H1 (cell line): ENCODE measurements at regions not wholly inside any gene's neighbourhood (a gene's known extent, or its start where the extent isn't known, plus 50 kb on each side); places are given as distances from the start of the nearest gene placed in this dataset.

Source experiments
- CBX8 ChIP-seq: fragments of 300-800, 300-1000 bp; sonication (generic); IDR thresholded peaks from 2 replicates; pipeline ENCODE4 v1.7.1; 2016; ENCODE audit warnings: low read depth, low read length, borderline replicate concordance
- EGR1 ChIP-seq: IDR thresholded peaks from 2 replicates; pipeline ENCODE4 v1.6.1; 2011; ENCODE audit warnings: low read depth, low read length, borderline replicate concordance
- EP300 ChIP-seq, 2 experiments: IDR thresholded peaks; 1 replicate in 1 of 2; 2 replicates in 1 of 2; pipeline ENCODE4 v1.6.1; 2011 to 2012; ENCODE audit warnings: low read depth in 2 of 2, low read length in 2 of 2, mild to moderate bottlenecking in 2 of 2, borderline replicate concordance in 1 of 2, inconsistent platforms in 1 of 2, moderate library complexity in 1 of 2
- FOSL1 ChIP-seq: IDR thresholded peaks from 2 replicates; pipeline ENCODE4 v1.6.1; 2011; ENCODE audit warnings: mild to moderate bottlenecking, low read depth, low read length, moderate library complexity; ENCODE audit not compliant: insufficient read depth
- GABPA ChIP-seq: IDR thresholded peaks from 2 replicates; pipeline ENCODE4 v1.6.1; 2011; ENCODE audit warnings: mild to moderate bottlenecking, low read length, moderate library complexity, borderline replicate concordance; ENCODE audit not compliant: insufficient read depth
- MAFK ChIP-seq: IDR thresholded peaks from 2 replicates; pipeline ENCODE4 v1.6.1; 2012; ENCODE audit warnings: low read depth, mild to moderate bottlenecking, improper control_type of control experiment, low read length
- USF2 ChIP-seq: IDR thresholded peaks from 2 replicates; pipeline ENCODE4 v1.6.1; 2011; ENCODE audit warnings: low read length, improper control_type of control experiment

- no peak for TF ChIP-seq FOSL1
- TF ChIP-seq CBX8: no peak
- no peak for TF ChIP-seq GABPA
- no peak for TF ChIP-seq MAFK
- TF ChIP-seq USF2: no peak
- no peak for TF ChIP-seq EGR1
- no peak for TF ChIP-seq EP300 (IDR thresholded peaks at IDR 0.05; ENCODE audit: borderline replicate concordance in 1 of 2, low read depth in 2 of 2, low read length in 2 of 2)
Observed at GRCh38 chr10:120345186-120345585, 111.8 kb upstream of the PLPP4 start (continued).
